ENCODE measurements at regions not wholly inside any gene's neighbourhood (a gene's known extent, or its start where the extent isn't known, plus 50 kb on each side); places are given as distances from the start of the nearest gene placed in this dataset.

- DNase-seq (ENCODE audit: low read depth), result no peak
Observed at GRCh38 chrX:20620306-20620705, 353.6 kb upstream of the RPS6KA3 start.

- no peak for DNase-seq (ENCODE audit: low read depth)
Observed at GRCh38 chrX:20609916-20610415, 343.3 kb upstream of the RPS6KA3 start.

DNA sequence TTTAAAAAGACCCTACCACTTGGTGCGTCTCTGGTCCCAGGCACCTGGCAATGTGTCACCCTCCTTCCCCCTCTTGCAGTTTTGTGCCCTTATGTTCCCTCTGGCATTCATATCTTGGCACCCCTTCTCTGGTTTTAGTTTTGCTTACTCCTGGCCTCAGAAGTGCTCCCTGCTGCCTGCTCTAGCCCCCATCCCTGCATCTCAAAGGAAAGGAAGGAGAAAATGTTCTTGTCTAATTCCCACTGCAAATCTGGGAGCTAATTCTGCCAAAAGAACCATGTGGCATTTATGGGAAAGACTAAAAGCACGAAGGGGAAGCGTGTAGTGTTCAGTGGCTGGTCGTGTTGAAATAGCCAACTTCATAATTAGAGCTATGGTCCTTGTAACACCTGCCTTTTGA lies 340.1 kb upstream of the RPS6KA3 start:
- no peak for DNase-seq (ENCODE audit: low read depth)

GRCh38 chrX:20596856-20597255 lies 330.1 kb upstream of the RPS6KA3 start:
- no peak for DNase-seq (ENCODE audit: low read depth)

GRCh38 chrX:20595928-20596575 lies 329.3 kb upstream of the RPS6KA3 start:
- peak; percentile 6 for DNase-seq (ENCODE audit: low read depth)

DNA sequence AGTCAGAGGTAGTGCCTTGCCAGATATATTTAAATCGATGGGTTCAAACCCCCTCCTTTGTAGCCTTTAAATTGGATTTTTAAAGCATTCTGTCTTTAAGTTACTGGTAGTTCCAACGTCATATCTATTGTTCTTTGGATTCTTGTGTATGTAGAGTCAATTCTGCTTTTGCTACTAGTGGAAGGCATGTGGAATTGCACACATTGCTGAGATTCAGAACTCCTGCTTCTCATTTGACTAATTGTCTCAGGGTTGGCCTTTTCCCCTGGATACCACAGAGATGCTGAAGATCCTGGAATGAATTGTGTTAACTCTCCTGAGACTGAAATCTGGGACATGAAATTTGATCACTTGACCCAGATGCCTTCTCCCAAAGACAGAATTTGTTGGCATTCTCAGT lies 328.3 kb upstream of the RPS6KA3 start:
- no peak for DNase-seq (ENCODE audit: low read depth)

DNA sequence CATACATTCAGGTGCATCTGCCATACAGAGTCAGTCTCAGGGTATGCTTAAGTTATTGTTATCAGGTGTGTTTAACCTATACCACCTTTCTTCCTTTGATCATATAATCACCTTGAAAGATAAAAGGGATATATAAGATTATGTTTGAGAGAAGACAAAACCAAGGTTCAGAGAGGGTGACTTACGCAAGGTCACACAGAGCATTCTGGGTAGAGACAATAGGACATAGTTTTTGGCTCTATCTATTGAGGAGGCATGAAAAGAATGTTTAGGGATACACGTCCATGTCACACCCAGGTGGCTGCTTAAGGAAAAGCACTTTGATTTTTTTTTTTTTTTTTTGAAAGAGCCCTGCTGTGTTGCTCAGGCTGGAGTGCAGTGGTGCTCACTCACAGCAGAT lies 327.1 kb upstream of the RPS6KA3 start:
- DNase-seq (ENCODE audit: low read depth), result no peak

DNA sequence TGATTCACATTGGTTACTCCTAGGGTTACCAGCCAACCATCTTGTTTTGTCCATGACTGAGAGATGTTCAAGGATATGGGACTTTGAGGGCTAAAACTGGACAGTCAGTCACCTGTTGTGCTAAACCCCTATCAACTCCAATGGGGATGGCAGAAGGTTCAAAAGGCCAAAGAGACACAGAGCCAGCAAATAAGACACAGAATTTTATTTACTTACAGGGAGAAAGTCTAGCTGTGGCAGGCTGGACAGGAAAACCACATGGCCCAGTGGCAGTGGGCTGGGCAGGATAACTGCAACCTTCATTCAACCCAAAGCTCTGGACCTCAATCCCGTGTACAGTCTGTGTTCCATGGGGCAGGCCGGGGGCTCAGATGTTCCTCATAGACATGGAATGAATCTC lies 326.7 kb upstream of the RPS6KA3 start:
- no peak for DNase-seq (ENCODE audit: low read depth)

DNA sequence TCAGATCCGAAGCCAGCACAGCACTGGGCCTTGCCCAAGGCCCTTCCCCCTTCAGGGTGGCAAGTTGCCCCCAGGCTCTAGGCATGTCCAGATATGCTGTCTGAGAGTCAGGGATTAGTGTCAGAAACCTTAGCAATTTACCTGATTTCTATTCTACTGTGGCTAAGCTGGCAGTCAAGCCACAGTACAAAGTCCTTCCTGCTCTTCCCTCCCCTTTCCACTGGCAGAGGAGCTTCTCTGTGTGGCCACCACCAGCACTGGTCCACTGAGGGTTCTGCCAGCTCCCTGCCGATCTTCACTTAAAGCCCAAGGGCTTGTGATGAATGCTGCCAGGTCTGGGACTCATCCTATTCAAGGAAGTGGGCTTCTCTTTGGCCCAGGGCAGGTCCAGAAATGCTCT lies 324.5 kb upstream of the RPS6KA3 start:
- no peak for DNase-seq (ENCODE audit: low read depth)

DNA sequence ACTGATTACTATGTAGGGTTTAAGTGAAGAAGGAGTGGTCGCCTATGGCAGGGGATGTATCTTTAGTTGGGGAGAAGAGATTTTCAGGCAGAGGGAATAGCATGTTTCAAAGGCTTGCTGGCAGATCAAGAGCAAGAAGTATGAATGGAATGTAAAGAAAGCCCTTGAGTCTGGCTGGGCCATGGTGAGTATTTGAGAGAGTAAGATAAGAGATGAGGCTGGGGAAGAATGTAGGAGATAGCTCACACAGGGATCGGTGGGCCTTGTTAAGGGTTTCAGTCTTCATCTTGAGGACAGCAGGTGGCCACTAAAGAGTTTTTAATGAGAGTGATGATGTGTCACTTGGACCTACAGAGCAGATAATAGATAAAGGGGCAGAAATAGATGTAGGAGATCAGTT lies 319.1 kb upstream of the RPS6KA3 start:
- no peak for DNase-seq (ENCODE audit: low read depth)

DNA sequence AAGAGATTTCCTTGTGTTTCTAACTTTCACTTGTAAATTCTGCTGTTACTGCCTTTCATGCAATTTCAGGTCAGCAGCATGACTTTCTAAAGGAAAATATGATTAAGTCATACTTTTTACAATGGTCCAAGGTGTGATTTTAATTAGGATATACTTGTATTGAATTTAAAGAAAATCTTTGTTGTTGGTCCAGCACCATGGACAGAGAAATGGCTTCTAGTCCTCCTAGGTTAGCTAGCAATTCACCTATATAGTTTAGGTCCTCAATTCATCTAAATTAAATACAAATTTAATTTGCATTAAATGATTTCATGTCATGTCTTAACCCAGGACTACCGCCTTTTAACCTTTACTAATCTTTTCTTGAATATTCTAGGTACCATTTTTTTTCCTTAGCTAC lies 304.9 kb upstream of the RPS6KA3 start:
- no peak for DNase-seq (ENCODE audit: low read depth)

GRCh38 chrX:20567108-20567507 lies 300.4 kb upstream of the RPS6KA3 start:
- no peak for DNase-seq (ENCODE audit: low read depth)

DNA sequence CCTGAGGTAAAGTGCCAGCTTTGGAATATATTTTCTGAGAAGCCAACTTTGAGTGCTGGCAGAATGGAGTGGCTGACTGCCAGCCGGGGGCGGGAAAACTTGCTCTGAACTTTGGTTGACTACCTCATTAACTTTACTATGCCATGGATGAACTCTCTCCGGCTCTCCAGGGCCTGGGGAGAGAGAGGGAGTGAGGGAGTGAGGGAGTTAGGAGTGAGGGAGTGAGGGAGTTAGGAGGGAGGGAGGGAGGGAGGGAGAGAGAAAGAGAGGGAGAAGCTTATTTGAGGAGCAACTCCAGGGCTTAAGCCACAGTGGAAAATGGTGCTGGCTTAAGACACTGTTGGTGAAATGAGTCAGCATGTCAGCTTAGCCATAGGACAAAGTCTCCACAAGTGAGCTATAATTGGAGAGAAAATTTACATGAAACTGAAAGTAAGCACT lies 280.9 kb upstream of the RPS6KA3 start:
- DNase-seq (ENCODE audit: low read depth), result no peak

- DNase-seq (ENCODE audit: low read depth), result no peak
Observed at GRCh38 chrX:20545538-20545937, 278.8 kb upstream of the RPS6KA3 start.

GRCh38 chrX:20542072-20542471 lies 275.4 kb upstream of the RPS6KA3 start:
- DNase-seq (ENCODE audit: low read depth), result no peak

DNA sequence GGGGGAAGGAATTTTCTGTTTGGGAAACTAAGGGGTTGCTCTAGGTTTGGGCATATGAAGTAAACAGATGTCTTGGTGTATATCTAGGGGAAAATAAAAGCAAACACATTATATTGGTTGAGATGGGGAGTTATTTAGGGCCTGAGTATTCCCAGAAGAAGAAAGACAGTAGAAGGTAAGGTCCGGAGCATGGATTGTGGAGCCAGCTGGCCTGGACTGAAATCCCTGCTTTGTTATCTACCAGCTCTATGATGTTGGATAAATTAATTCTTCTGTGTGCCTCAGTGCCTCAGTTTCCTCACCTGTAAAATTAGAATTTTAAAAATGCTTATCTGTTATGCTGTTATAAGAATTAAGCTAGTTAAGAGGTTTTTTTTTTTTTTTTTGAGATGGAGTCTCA lies 272.3 kb upstream of the RPS6KA3 start:
- no peak for DNase-seq (ENCODE audit: low read depth)

DNA sequence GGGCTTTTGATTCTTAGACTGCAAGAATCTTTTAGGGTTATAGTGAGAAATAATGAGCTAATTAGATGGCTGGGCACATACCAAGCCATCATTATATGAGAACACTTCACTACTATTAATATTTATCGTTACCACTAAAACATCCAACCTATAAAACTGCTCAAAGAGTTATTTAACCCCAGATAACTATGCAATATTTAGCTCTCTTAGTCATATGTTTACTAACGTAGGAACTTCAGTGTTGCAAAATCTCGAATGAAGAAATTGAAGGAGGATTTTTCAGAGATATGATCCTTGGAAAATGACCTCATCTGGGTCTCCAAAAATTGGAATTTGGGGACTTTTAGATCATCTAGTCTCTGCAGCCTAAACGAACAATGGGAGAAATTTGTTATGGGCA lies 265.0 kb upstream of the RPS6KA3 start:
- no peak for DNase-seq (ENCODE audit: low read depth)

DNA sequence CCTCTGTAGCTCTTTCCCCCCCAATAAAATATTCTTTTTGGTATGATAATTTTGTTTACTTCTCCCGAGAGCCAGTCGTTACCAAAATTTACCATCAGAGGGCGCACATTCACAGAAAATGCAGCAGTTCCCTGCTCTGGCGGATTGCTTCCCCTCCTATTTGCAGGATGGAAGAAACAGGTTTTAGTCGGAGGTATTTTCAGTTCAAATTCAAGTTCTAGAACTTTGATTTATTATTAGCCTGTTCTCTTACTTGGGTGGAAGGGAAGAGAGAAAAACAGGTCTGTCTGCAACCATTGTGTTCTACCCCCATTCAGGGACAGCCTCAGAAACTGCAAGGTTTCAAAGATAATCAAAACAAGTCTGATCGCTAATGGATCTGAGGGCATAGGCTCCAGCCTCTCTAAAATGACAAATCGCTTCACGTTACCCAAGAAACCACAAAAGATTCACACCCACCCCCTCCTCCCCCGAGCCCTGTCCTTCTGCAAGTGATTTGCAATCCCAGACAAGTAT lies 263.8 kb upstream of the RPS6KA3 start:
- no peak for DNase-seq (ENCODE audit: low read depth)

DNA sequence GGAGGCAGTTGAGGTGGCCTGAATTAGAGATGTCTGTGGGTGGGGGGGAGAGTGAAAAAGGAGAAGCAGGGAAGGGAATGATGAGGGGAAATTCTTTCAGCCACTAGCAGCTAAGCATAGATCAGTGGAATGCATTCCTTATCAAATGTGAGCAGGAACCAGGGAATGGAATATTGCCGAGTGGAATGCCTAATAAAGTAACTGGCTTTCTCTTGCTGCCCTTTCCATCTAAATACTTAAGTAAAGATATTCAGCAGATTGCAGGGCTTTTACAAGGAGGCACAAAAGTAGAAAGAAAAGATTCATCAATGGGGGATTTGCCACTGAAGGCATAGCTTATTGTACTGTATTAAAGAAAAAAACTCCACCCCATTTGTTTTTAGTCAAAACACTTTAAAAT lies 263.0 kb upstream of the RPS6KA3 start:
- DNase-seq (ENCODE audit: low read depth), result no peak

- DNase-seq (ENCODE audit: low read depth), result no peak
Observed at GRCh38 chrX:20529301-20529700, 262.6 kb upstream of the RPS6KA3 start.

DNA sequence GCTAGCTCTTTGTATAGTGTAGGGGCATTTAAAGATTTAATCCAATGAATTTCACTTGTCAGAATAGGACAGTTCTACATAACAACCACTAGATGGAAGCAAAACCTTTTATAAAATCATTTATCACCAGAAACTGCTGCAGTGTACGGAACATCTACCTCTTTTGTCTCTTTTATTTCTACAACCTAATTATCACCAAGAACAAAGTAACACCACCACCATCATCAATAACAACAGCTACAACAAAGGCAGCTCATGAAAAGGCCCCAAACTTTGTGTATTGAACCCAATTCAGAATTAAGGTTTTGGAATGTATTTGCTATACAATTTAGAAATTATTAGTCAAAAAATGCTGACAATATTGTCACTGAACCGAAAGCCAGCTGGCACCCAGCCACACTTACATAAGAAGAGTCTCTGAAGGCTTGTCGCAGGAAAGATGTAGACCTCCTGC lies 260.9 kb upstream of the RPS6KA3 start:
- no peak for DNase-seq (ENCODE audit: low read depth)

DNA sequence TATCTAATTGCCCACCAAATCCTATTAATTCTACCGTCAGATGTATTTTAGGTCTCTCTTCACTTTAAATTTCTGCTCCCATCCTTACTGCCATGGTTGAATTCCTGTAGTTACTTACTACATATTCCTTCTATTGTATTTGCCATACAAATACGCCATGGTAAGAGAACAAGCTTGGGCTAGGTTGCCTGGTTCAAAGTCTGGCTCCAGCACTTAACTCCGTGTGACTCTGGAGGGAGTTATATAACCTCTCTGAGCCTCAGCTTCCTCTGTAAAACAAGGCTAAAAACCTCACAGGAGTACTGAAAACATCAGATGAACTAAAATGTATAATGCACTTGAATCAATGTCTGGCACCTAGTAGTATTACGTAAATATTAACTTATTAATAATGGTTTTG lies 260.3 kb upstream of the RPS6KA3 start:
- no peak for DNase-seq (ENCODE audit: low read depth)

DNA sequence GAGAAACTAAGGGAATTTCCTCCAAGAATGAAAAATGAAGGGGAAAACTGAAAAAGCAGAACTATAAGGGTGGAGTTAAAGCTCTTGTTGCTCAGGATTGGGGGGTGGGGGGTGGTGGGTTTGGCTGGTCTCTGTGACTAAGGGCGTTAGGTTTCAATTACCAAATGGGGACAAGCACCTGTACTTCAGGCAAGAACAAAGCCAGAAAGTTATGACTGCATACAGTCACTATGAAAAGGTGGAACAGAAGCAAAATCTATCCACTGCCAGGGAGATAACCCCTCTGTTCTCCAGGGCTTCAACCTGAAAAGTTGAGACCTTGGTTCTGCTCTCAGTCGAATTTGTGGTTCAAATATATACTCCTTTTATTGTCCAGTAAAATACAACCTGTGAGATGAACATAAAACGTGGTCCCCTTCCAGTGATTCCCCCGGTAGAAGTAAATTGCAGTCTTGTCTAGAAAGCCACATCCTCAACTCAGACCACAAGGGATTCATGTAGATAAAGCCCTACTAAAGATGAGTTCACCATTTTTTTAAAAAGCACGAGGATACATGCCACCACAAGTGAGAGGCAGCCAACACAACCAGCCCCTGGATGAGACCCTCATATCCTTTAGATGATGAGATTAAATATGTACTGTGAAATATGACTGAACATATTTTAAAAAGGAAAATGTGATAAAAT lies 257.1 kb upstream of the RPS6KA3 start:
- no peak for DNase-seq (ENCODE audit: low read depth)

- DNase-seq (ENCODE audit: low read depth), result no peak
Observed at GRCh38 chrX:20522420-20522819, 255.7 kb upstream of the RPS6KA3 start.
